Stimulated activated CD4-positive, alpha-beta T cell treated with anti-CD3 and anti-CD28 coated beads, TNF-alpha, amount 100 ng/mL, for 4 hours (primary cell): ENCODE measurements at regions not wholly inside any gene's neighbourhood (a gene's known extent, or its start where the extent isn't known, plus 50 kb on each side); places are given as distances from the start of the nearest gene placed in this dataset.
"Not testable (repeated sequence)": the region's sequence is repeated elsewhere in the genome, so short reads cannot be mapped to it uniquely, and the experiment has no call there.

Source experiments
- DNase-seq, 3 experiments: peaks; one replicate each; pipeline ENCODE4 v3.0.0-alpha.2; 2020; ENCODE audit warnings: low read depth in 3 of 3

DNA sequence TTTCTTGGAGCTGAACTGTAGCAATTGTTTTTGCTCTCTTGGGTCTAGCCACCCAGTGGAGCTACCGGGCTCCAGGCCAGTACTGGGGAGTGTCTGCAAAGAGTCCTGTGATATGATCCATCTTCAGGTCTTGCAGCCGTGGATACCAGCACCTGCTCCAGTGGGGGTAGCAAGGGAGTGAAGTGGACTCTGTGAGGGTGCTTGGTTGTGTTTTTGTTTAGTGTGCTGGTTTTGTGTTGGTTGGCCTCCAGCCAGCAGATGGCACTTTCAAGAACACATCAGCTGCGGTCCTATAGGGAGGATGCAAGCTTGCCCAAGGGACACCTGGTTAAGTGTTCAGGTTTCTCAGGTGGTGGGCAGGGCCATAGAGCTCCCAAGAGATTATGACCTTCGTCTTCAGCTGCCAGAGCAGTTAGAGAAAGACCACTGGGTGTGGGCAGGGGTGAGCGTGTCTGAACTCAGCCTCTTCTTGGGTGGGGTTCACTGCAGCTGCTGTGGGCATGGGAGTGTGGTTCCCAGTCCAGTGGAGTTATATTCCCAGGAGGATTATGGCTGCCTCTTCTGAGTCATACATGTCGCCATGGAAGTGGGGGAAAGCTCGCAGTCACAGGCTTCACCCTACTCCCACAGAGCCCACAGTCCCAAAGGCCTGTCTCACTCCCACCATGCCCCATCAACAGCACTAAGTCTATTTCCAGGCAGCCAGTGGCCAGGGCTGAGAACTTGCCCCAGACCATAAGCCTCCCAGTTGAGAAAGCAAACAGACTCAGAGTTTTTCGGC is 811.6 kb downstream of the GLUD2 start:
- DNase-seq, result no peak

DNA sequence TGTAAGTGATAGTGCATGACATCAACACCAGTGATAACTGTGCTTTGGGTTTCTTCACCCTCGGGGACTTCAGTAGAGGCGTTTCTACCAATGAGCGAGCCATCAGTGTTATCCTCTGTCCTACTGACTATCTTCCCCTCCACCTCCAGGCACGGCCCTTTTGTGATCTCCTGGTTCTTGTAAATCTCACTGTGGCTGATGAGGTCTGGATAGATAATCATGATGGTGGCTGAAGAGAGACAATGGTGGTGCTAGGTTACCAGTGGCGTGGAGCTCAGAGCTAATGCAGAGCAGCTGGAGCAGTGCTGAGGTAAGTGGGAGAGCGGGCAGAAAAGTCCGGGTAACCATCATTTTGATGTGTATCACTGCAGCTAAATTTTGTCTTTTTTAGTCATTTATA is 816.6 kb downstream of the GLUD2 start:
- DNase-seq, result no peak

DNA sequence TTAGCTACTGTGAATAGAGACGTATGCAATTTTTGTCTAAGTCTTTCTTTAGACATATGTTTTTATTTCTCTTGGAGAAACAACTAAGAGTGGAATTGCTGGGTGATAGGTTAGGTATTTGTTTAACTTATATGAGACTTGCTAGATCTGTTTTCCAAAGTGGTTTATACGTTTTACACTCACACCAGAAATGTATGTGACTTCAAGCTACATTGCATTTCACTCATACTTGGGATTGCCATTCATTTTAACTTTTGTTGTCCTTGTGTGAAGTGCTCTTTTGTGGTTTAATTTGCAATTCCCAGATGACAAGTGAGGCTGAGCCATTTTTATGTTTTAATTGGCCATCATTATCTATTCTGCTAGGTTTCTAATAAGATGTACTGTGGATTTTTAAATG is 817.2 kb downstream of the GLUD2 start:
- DNase-seq, result no peak

DNA sequence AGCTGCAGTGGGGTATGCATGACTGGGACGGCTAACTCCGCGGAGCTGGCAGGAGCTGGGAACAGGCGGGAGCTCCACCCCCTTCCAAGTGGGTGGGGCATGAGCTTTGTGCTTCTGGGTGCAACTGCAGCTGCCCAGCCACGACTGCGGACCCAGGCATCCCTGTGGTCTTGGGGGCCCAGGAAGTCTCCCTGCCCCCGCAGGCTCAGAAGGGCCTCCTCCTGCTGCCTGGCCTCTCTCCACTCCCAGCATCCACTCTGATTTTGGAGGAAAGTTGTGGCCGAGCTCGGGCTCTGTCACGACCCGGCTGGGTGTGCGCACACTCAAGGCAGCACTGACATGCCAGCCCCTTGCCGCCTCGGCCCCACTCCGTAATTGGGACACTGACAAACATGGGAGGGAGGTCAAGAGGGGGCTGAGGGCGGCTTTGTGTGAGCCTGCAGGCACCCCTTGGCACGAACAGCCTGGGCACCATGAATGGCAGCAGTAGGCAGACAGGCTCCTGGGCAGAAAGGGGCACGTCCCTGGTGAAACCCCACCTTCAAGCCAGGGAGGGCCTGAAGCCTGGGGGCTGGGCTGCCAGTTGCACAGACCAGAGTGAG is 822.6 kb downstream of the GLUD2 start:
- no peak for DNase-seq

DNA sequence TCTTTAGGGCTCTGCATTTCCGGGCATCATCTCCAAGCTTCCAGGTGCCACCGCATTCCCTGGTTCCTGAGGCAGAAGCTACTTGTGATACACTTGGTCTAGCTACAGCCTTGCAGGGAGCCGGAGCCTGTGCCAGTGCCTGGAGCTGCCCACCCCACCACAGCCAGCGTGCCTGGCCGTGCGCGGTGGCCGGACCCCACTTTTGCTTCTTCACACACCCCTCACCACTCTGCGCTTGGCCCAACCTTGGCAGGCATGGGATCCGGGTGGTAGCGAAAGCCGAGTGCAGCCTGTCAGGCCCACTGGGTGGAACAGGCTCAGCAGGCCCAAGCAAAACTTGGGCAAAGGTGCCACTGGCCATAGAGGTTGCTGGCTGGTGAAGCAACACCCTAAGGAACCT is 823.7 kb downstream of the GLUD2 start:
- no peak for DNase-seq

DNA sequence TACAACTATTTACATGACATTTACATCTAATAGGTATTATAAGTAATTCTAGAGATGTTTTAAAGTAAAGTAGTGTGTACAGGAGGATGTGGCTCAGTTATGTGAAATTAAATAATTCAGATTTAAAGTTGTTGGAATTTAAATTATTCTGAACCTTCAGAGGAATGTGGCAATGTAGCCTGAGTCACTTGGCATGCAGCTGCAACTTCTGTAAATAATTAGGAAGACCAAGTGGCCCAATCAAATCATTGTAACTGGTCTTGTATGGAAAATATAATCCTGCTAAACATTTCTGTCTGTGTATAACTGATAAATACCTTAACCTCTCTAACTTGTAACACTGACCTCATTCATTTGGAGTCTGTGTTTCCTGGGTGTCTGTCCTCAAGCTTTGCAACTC is 828.9 kb downstream of the GLUD2 start:
- DNase-seq, result no peak

DNA sequence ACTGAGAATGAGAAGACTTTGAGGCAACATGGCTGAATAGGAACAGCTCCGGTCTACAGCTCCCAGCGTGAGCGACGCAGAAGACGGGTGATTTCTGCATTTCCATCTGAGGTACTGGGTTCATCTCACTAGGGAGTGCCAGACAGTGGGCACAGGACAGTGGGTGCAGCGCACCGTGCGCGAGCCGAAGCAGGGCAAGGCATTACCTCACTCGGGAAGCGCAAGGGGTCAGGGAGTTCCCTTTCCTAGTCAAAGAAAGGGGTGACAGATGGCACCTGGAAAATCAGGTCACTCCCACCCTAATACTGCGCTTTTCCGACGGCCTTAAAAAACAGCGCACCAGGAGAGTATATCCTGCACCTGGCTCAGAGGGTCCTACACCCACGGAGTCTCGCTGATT is 829.9 kb downstream of the GLUD2 start:
- DNase-seq, result not testable (repeated sequence)

DNA sequence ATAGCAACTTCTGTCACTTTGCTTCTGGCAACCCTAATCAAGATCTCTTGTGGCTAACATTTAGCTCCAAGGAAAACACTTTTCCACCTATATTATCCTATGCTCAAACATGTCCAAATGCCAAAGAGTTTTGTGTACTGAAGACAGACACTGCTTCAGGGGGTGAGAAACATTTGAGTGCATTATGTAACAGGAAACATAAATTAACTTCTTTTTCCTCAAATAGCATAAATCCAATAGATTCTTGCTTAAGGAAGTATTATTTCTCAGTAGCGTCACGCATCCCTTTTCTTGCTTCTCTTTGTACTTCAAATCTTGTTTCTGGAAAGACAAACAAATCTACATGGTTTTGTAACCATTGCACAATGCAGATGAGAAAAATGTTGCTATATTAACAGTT is 839.1 kb downstream of the GLUD2 start:
- DNase-seq, result no peak

DNA sequence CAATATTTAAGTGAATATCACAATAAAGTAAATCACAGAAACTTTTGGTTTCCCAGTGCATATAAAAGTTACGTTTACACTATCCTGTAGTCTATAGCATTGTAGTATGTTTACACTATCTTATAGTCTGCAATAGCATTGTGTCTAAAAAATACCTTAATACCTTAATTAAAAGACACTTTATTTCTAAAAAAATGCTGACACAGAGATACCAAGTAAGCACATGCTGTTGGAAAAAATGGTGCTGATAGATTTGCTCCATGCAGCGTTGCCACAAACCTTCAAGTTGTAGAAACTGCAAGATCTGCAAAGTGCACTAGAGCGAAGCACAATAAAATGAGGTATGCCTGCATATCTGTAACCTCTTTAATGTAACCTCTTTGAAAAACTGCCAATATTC is 847.3 kb downstream of the GLUD2 start:
- no peak for DNase-seq

DNA sequence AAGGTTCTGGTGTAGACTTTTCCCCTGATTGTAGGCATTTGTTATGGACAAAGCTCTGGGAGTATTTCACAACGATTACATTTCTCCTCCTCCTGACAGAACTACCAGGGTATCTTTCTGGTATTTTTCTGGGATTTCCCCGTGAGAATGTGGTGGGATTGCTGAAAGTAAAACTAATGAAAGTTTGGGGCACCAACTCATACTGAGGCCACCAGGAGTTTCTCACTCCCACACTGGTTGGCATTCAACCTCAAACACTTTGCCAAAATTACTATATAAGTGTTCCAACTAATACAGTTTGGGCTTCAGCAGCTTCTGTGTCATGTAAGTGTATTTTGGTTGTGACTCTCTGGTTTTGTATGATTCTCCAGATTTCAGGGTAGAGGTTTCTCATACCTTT is 855.1 kb downstream of the GLUD2 start:
- DNase-seq, result no peak

DNA sequence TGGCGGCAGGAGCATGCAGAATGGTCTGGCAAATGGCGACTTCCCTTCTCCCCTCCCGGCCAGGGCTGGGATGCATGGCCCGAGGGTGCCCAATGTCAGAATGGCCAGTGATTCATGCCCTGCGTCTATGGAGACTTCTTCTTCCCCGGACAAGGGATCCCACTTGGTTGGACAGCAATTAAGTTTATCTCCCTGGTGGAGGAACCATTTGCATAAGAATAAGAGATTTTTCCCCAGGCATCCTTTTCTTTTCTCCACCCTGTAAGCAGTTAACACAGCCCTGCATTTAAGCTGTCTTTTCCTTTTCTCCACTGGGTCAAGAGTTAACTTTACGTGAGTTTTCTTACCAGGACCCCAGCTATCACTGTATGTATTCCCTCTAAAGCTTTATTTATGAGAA is 856.6 kb downstream of the GLUD2 start:
- DNase-seq, result no peak

DNA sequence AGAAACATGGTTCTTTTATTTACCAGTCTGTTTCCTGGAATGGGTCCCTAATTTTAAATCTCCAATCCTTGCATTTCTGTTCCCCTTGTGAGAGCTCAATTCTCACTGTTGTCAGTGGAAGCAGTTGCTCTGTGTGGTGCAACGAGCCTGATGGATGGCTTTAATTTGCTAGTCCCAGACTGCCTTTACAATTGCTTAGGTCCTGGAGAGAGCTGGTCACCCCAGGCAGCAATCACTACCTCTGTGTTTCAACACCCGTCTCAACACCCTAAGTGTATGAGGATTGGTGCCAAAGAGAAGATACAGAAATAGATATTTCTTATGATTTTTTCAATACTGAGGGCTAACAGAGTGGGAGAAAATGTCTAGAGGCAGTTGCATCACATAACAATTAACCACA is 873.8 kb downstream of the GLUD2 start:
- DNase-seq, result no peak

DNA sequence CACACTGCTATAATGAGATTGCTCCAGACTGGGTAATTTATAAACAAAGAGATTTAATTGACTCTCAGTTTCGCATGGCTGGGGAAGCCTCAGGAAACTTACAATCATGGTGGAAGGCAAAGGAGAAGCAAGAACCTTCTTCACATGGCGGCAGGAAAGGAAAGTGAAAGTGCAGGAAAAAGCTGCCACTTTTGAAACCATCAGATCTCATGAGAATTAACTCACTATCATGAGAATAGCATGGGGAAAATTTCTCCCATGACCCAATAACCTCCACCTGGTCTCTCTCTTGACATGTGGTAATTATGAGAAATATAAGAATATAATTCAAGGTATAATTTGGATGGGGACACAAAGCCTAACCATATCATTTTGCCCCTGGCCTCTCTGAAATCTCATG is 884.2 kb downstream of the GLUD2 start:
- no peak for DNase-seq

DNA sequence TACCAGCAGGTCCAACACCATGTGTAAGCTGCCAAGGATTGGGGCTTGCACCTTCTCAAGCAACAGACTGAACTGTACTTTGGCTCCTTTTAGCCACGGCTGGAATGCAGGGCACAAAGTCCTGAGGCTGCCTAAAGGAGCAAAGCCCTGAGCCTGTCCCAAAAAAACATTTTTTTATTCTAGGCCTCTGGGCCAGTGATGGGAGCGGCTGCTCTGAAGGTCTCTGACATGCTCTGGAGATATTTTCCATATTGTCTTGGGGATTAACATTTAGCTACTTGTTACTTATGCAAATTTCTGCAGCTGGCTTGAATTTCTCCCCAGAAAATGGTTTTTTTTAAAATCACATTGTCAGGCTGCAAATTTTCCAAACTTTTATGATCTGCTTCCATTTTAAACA is 885.3 kb downstream of the GLUD2 start:
- DNase-seq, result no peak

DNA sequence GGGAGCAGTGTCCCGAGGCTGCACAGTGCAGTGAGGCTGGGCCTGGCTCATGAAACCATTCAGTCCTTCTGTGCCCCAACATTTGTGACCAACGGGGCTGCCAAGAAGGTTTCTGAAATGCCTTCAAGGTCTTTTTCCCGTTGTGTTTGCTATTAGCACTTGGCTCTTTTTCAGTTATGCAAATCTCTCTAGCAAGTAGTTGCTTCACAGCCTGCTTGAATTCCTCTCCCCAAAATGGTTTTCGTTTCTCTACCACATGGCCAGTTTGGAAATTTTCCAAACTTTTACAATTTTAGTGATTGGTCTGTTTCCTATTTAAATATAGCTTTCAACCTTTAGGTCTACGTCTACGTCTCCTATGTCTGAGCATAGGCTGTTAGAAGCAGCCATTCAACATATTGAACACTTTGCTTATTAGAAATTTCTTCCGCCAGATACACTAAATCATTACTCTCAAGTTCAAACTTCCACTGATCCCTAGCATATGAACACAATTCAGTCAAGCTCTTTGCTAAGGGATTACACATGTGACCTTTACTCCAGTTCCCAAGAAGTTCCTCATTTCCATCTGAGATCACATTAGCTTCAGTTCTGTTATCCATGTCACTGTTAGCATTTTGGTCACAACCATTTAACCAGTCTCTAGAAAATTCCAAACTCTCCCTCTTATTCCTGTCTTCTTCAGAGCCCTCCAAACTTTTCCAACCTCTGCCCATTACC is 901.8 kb downstream of the GLUD2 start:
- no peak for DNase-seq

DNA sequence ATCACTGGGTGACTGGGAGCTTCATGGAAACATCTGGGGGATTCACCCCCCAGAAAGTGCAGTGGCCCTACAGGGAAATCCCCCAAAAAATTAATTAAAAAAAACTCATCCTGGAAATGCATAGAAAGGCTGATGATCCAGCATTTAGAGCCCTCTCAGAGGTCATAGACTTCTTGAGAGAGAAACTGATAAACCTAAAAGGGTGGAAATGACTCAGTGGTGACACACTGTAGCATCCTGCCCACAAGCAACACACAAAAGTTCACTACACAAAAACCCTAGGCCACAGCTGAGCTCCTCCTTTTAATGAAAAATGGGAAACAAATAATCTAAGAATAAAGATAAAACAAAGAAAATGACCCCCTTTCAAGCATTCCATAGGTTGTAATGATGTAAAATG is 911.5 kb downstream of the GLUD2 start:
- no peak for DNase-seq

DNA sequence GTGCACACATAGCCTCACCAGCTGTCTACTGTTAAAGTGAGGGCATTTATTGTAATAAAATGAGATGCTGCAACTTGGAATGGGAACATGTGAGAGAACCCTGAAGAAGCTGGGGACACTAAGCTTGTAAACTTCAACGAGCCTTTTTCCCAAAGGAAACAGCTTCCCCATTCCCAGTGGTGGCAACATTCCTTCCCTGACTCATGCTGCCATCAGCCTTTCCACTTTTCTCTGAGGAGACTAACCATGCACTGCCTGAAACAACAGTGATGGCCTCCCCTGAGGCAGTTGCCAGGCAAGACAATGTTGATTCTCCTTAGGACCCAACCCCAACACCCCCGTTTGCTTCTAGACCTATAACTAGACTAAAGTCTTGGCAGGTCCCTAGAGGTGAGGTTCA is 928.3 kb downstream of the GLUD2 start:
- no peak for DNase-seq

DNA sequence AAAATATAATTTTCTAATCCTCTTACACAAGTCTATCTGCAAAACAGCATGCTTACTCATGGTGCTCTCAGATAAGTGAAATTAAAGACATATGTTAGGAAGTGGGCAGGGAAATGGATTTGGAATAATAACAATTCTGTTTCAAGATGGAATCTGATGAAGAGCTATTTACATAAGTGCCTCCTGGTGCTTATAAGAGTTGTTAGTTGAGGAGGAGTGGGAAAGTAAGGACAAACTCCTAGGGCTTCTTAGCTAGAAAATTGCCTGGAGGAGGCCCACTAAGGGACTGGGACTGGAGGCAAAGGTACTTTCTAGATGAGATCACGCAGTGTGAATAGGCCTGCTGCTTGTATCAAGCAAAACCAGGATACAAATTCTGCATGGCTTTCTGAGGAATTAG is 939.8 kb downstream of the GLUD2 start:
- DNase-seq, result no peak

DNA sequence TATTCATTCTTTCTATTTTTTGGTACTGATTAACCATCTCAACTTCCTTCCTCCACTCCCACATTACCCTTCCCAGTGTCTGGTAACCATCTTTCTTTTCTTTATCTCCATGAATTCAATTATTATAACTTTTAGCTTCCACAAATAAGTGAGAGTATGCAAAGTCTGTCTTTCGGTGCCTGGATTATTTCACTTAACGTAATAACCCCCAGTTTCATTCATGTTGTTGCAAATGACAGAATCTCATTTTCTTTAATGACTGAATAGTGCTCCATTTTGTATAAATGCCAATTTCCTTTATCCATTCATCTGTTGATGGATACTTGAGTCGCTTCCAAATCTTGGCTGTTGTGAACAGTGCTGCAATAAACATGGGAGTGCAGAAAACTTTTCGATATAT is 940.4 kb downstream of the GLUD2 start:
- DNase-seq, result no peak

DNA sequence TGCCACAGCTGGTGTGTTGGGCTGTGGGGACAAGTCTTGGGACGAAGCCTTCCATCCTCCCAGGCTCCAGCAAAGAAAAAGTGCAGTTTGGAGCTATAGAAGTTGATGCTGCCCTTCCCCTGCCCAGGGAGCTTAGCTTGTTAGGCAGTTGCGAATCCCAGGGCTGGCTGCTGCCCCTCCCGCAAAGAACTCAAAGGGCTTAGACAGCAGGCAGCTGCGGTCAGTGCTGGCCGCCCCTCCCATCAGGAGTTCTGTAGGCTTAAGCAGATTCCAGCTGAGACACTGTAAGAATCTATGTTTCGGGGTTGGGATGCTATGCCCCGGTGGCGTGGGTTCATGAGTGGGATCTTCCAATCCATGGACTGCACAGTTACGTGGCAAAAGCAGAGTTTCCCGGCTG is 956.7 kb downstream of the GLUD2 start:
- no peak for DNase-seq

DNA sequence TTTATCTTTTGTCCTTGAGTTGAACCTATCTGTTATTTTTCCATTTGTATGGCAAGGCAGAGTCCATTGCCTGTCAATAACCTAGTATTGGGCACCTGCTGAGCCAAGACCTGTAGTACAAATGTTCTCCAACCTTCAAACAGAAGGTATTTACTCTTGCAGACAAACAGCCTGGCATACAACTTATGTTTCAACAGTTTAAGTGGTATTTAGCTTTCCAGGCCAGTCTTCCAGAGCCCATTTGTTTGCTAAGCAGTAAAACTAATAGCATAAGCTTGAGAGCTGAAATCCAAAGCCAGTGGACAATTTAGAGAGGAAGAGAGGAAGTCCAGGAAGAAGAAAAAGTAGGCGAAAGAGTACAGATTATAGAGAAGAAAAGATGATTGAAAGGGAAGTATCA is 979.3 kb downstream of the GLUD2 start:
- DNase-seq, result no peak

DNA sequence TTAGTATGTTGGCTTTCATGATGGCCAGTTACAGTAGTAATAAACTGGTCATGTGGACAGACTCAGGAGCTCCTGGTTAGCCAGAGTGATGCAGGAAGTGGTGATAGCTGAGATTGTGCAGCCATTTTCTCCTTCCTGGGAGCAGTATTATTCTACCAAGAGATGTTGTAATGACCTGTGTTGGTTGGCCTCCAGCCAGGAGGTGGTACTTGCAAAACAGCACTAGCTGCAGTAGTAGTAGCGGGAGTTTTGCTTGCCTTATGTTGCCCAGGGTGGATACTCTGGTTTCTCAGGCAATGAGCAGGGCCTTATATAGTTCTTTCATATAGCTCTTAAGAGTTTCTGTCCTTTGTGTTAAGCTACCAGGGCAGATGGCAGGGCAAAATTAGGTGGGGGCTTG is 998.8 kb downstream of the GLUD2 start:
- no peak for DNase-seq

DNA sequence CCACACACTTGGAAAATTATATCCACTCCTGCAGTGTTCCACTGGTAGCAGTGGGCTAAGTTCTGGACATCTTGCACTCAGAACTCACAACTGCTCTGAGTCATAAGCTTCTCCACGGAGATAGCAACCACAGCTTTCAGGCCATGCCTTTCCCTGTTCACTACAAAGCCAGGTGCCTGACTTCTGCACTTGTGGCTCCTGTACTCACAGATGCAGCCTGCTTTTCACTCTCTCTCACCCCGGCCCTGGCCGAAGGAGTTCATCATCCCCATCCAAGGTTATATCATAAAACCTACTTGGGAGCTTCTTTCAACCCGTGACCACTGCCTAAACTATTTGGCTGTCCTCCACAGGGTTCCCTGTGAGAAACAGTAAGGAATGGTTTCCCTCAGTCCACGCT is 999.4 kb downstream of the GLUD2 start:
- DNase-seq, result no peak
